ENCODE measurements at regions not wholly inside any gene's neighbourhood (a gene's known extent, or its start where the extent isn't known, plus 50 kb on each side); places are given as distances from the start of the nearest gene placed in this dataset.
"Not testable (repeated sequence)": the region's sequence is repeated elsewhere in the genome, so short reads cannot be mapped to it uniquely, and the experiment has no call there.

GRCh38 chr7:142437741-142438140, 179.9 kb upstream of the PRSS58 start:
- DNase-seq: no peak

GRCh38 chr7:142436601-142437000, 178.7 kb upstream of the PRSS58 start:
- DNase-seq: no peak

- not testable (repeated sequence) for DNase-seq
Measured at GRCh38 chr7:142435606-142436005, 177.7 kb upstream of the PRSS58 start.

- no peak for DNase-seq
Measured at GRCh38 chr7:142434666-142435167, 176.9 kb upstream of the PRSS58 start.

- not testable (repeated sequence) for DNase-seq
Measured at GRCh38 chr7:142434133-142434532, 176.3 kb upstream of the PRSS58 start.

- no peak for DNase-seq
Measured at GRCh38 chr7:142432377-142432776, 174.5 kb upstream of the PRSS58 start.

- no peak for DNase-seq
Measured at GRCh38 chr7:142431491-142431890, 173.6 kb upstream of the PRSS58 start.

- DNase-seq: no peak
Measured at GRCh38 chr7:142428094-142428493, 170.2 kb upstream of the PRSS58 start.

- DNase-seq: no peak
Measured at GRCh38 chr7:142425281-142425680, 167.4 kb upstream of the PRSS58 start.

- no peak for DNase-seq
Measured at GRCh38 chr7:142422621-142423020, 164.8 kb upstream of the PRSS58 start.

- DNase-seq: no peak
Measured at GRCh38 chr7:142420554-142421362, 162.9 kb upstream of the PRSS58 start.

GRCh38 chr7:142418326-142418725, 160.5 kb upstream of the PRSS58 start:
- DNase-seq: no peak

GRCh38 chr7:142414915-142415314, 157.1 kb upstream of the PRSS58 start:
- no peak for DNase-seq

- no peak for DNase-seq
Measured at GRCh38 chr7:142414135-142414534, 156.3 kb upstream of the PRSS58 start.

GRCh38 chr7:142413280-142414000, 155.6 kb upstream of the PRSS58 start:
- no peak for DNase-seq

- DNase-seq: peak; percentile 17
Measured at GRCh38 chr7:142412551-142413193, 154.8 kb upstream of the PRSS58 start.

GRCh38 chr7:142409471-142409870, 151.6 kb upstream of the PRSS58 start:
- no peak for DNase-seq

- no peak for DNase-seq
Measured at GRCh38 chr7:142408794-142409193, 150.9 kb upstream of the PRSS58 start.

- no peak for DNase-seq
Measured at GRCh38 chr7:142407939-142408570, 150.2 kb upstream of the PRSS58 start.

- DNase-seq: no peak
Measured at GRCh38 chr7:142405122-142405765, 147.4 kb upstream of the PRSS58 start.

GRCh38 chr7:142401951-142402350, 144.1 kb upstream of the PRSS58 start:
- no peak for DNase-seq

GRCh38 chr7:142400042-142400533, 142.2 kb upstream of the PRSS58 start:
- DNase-seq: no peak

Measured in COR-L47 (cell line).